Activated T-helper 1 cell treated with anti-CD3 and anti-CD28 coated beads, Interleukin-12 subunit alpha, Interleukin-12 subunit beta, Interleukin-2, Interleukin-4 antibody, amounts not matched to agents 30 ng/mL and 10 ng/mL and 1 ng/mL, durations not matched to agents 14 hours and 24 hours and 36 hours (primary cell): ENCODE measurements at regions not wholly inside any gene's neighbourhood (a gene's known extent, or its start where the extent isn't known, plus 50 kb on each side); places are given as distances from the start of the nearest gene placed in this dataset.

ENCODE experiments used
- DNase-seq: peaks from one replicate; pipeline ENCODE4 v3.0.0; 2021; ENCODE audit warnings: low spot score
- H3K27ac Mint-ChIP-seq: one replicate; pipeline ENCODE4 v1.8.0; 2021; ENCODE audit warnings: mild to moderate bottlenecking, mixed read lengths
- H3K27me3 Mint-ChIP-seq: one replicate; pipeline ENCODE4 v1.8.0; 2022; ENCODE audit warnings: mild to moderate bottlenecking, moderate library complexity, mixed read lengths; ENCODE audit not compliant: insufficient read depth
- H3K36me3 Mint-ChIP-seq: one replicate; pipeline ENCODE4 v1.8.0; 2021; ENCODE audit warnings: low read depth, mixed read lengths
- H3K4me1 Mint-ChIP-seq: one replicate; pipeline ENCODE4 v1.8.0; 2021; ENCODE audit warnings: low read depth, mixed read lengths
- H3K4me3 Mint-ChIP-seq: one replicate; pipeline ENCODE4 v1.8.0; 2021; ENCODE audit warnings: mild to moderate bottlenecking, moderate library complexity, mixed read lengths
- H3K9me3 Mint-ChIP-seq: one replicate; pipeline ENCODE4 v1.8.0; 2021; ENCODE audit warnings: mixed read lengths
- intact Hi-C: fragments of 100-400 bp; cut with micrococcal nuclease; formaldehyde crosslinking; loops from one replicate; pipeline ENCODE4 v1.15.1; 2024

- Mint-ChIP-seq H3K27me3 (no peaks in the 10 kb centered on the region), H3K27ac (no peak overlapping the region), H3K4me1 (no peaks in the 10 kb centered on the region), H3K36me3 (no peaks in the 10 kb centered on the region), H3K4me3 (no peak overlapping the region), H3K9me3 (peaks cover 3% of the 10 kb centered on the region)
- intact Hi-C loops, result no loop called here
- no peak for DNase-seq
Measured at GRCh38 chr4:64625438-64625837, 216.2 kb upstream of the TECRL start.

- H3K9me3 Mint-ChIP-seq, result no peaks in the 10 kb centered on the region
- no peaks in the 10 kb centered on the region for H3K4me1 Mint-ChIP-seq
- no peak for DNase-seq
- H3K4me3 Mint-ChIP-seq, result no peak overlapping the region
- intact Hi-C loops, result no loop called here
- H3K27me3 Mint-ChIP-seq, result no peaks in the 10 kb centered on the region
- no peaks in the 10 kb centered on the region for H3K36me3 Mint-ChIP-seq
- H3K27ac Mint-ChIP-seq, result no peak overlapping the region
Measured at GRCh38 chr4:64617800-64618199, 208.6 kb upstream of the TECRL start.

GRCh38 chr4:64614276-64614675, 205.0 kb upstream of the TECRL start:
- H3K27me3 Mint-ChIP-seq, result no peaks in the 10 kb centered on the region
- no peak overlapping the region for H3K4me3 Mint-ChIP-seq
- DNase-seq, result no peak
- no peaks in the 10 kb centered on the region for H3K4me1 Mint-ChIP-seq
- H3K9me3 Mint-ChIP-seq, result no peaks in the 10 kb centered on the region
- H3K36me3 Mint-ChIP-seq, result no peaks in the 10 kb centered on the region
- no peak overlapping the region for H3K27ac Mint-ChIP-seq
- intact Hi-C loops, result no loop called here

- no peak overlapping the region for H3K4me3 Mint-ChIP-seq
- no peak for DNase-seq
- H3K9me3 Mint-ChIP-seq, result no peaks in the 10 kb centered on the region
- no peaks in the 10 kb centered on the region for H3K4me1 Mint-ChIP-seq
- no peaks in the 10 kb centered on the region for H3K27me3 Mint-ChIP-seq
- H3K27ac Mint-ChIP-seq, result no peak overlapping the region
- intact Hi-C loops, result no loop called here
- no peaks in the 10 kb centered on the region for H3K36me3 Mint-ChIP-seq
Measured at GRCh38 chr4:64613046-64613445, 203.8 kb upstream of the TECRL start.

GRCh38 chr4:64598066-64598465, 188.8 kb upstream of the TECRL start:
- intact Hi-C loops, result no loop called here
- H3K9me3 Mint-ChIP-seq, result no peaks in the 10 kb centered on the region
- no peak overlapping the region for H3K27ac Mint-ChIP-seq
- no peaks in the 10 kb centered on the region for H3K27me3 Mint-ChIP-seq
- H3K4me1 Mint-ChIP-seq, result no peaks in the 10 kb centered on the region
- H3K4me3 Mint-ChIP-seq, result no peak overlapping the region
- no peaks in the 10 kb centered on the region for H3K36me3 Mint-ChIP-seq
- no peak for DNase-seq

- Mint-ChIP-seq H3K9me3 (no peaks in the 10 kb centered on the region), H3K27me3 (no peaks in the 10 kb centered on the region), H3K4me1 (no peaks in the 10 kb centered on the region), H3K36me3 (no peaks in the 10 kb centered on the region), H3K27ac (no peak overlapping the region), H3K4me3 (no peak overlapping the region)
- DNase-seq, result no peak
- intact Hi-C loops, result no loop called here
Measured at GRCh38 chr4:64594723-64595122, 185.5 kb upstream of the TECRL start.

GRCh38 chr4:64588507-64588906, 179.3 kb upstream of the TECRL start:
- intact Hi-C loops, result no loop called here
- no peaks in the 10 kb centered on the region for H3K4me1 Mint-ChIP-seq
- no peak overlapping the region for H3K4me3 Mint-ChIP-seq
- H3K27ac Mint-ChIP-seq, result no peak overlapping the region
- no peaks in the 10 kb centered on the region for H3K36me3 Mint-ChIP-seq
- H3K27me3 Mint-ChIP-seq, result peaks cover 2% of the 10 kb centered on the region
- H3K9me3 Mint-ChIP-seq, result no peaks in the 10 kb centered on the region
- DNase-seq, result no peak

- Mint-ChIP-seq H3K27ac (no peak overlapping the region), H3K9me3 (no peaks in the 10 kb centered on the region), H3K4me1 (no peaks in the 10 kb centered on the region), H3K27me3 (peaks cover 2% of the 10 kb centered on the region), H3K36me3 (no peaks in the 10 kb centered on the region), H3K4me3 (no peak overlapping the region)
- DNase-seq, result no peak
- intact Hi-C loops, result loop anchor here (1.0 kb wide), 1 partner anchor 427 kb away; no protein-coding TSS in a partner anchor
Measured at GRCh38 chr4:64584981-64585557, 175.8 kb upstream of the TECRL start.

- intact Hi-C loops, result loop anchor here (1.0 kb wide), 1 partner anchor 426 kb away; no protein-coding TSS in a partner anchor
- Mint-ChIP-seq H3K4me3 (no peak overlapping the region), H3K9me3 (no peaks in the 10 kb centered on the region), H3K27ac (no peak overlapping the region), H3K36me3 (no peaks in the 10 kb centered on the region), H3K27me3 (no peaks in the 10 kb centered on the region), H3K4me1 (no peaks in the 10 kb centered on the region)
- DNase-seq, result no peak
Measured at GRCh38 chr4:64584125-64584524, 174.9 kb upstream of the TECRL start.

GRCh38 chr4:64582492-64582891, 173.2 kb upstream of the TECRL start:
- intact Hi-C loops, result no loop called here
- no peaks in the 10 kb centered on the region for H3K36me3 Mint-ChIP-seq
- no peak overlapping the region for H3K4me3 Mint-ChIP-seq
- H3K27me3 Mint-ChIP-seq, result no peaks in the 10 kb centered on the region
- no peaks in the 10 kb centered on the region for H3K4me1 Mint-ChIP-seq
- no peak overlapping the region for H3K27ac Mint-ChIP-seq
- no peaks in the 10 kb centered on the region for H3K9me3 Mint-ChIP-seq
- no peak for DNase-seq

- Mint-ChIP-seq H3K27me3 (no peaks in the 10 kb centered on the region), H3K36me3 (no peaks in the 10 kb centered on the region), H3K9me3 (no peaks in the 10 kb centered on the region), H3K4me1 (no peaks in the 10 kb centered on the region), H3K4me3 (no peak overlapping the region), H3K27ac (no peak overlapping the region)
- DNase-seq, result no peak
- intact Hi-C loops, result no loop called here
Measured at GRCh38 chr4:64581422-64581821, 172.2 kb upstream of the TECRL start.

GRCh38 chr4:64564126-64564525, 154.9 kb upstream of the TECRL start:
- peaks cover 1% of the 10 kb centered on the region for H3K27me3 Mint-ChIP-seq
- no peaks in the 10 kb centered on the region for H3K36me3 Mint-ChIP-seq
- no peaks in the 10 kb centered on the region for H3K4me1 Mint-ChIP-seq
- no peak overlapping the region for H3K4me3 Mint-ChIP-seq
- H3K9me3 Mint-ChIP-seq, result no peaks in the 10 kb centered on the region
- intact Hi-C loops, result no loop called here
- no peak overlapping the region for H3K27ac Mint-ChIP-seq
- DNase-seq, result no peak

- Mint-ChIP-seq H3K27ac (no peak overlapping the region), H3K4me1 (no peaks in the 10 kb centered on the region), H3K27me3 (peaks cover 1% of the 10 kb centered on the region), H3K9me3 (no peaks in the 10 kb centered on the region), H3K36me3 (no peaks in the 10 kb centered on the region), H3K4me3 (no peak overlapping the region)
- DNase-seq, result no peak
- intact Hi-C loops, result no loop called here
Measured at GRCh38 chr4:64559571-64559970, 150.3 kb upstream of the TECRL start.

- Mint-ChIP-seq H3K4me3 (no peak overlapping the region), H3K27me3 (no peaks in the 10 kb centered on the region), H3K9me3 (no peaks in the 10 kb centered on the region), H3K27ac (no peak overlapping the region), H3K36me3 (no peaks in the 10 kb centered on the region), H3K4me1 (no peaks in the 10 kb centered on the region)
- no peak for DNase-seq
- intact Hi-C loops, result no loop called here
Measured at GRCh38 chr4:64551125-64551524, 141.9 kb upstream of the TECRL start.
